Erythroblast (primary cell): ENCODE measurements at regions not wholly inside any gene's neighbourhood (a gene's known extent, or its start where the extent isn't known, plus 50 kb on each side); places are given as distances from the start of the nearest gene placed in this dataset.

Experiments
- GATA1 ChIP-seq: IDR thresholded peaks from 2 replicates; pipeline ENCODE4 v1.6.1; 2011; ENCODE audit warnings: low read depth, mild to moderate bottlenecking, control low read depth, low read length, moderate library complexity
- POLR2A ChIP-seq: IDR thresholded peaks from 2 replicates; pipeline ENCODE4 v1.6.1; 2011; ENCODE audit warnings: mild to moderate bottlenecking, low read length

GRCh38 chr12:46562625-46563225 is 190.2 kb upstream of the SLC38A2 start:
- TF ChIP-seq POLR2A (no peak), GATA1 (no peak)
